Coronary artery (tissue), 2 donors: ENCODE measurements at regions not wholly inside any gene's neighbourhood (a gene's known extent, or its start where the extent isn't known, plus 50 kb on each side); places are given as distances from the start of the nearest gene placed in this dataset.

Experiments used
- DNase-seq: peaks from one replicate; pipeline ENCODE4 v3.0.0-alpha.2; 2017; ENCODE audit warnings: low spot score
- H3K27ac ChIP-seq, 2 donors: fragments of 200-600 bp; sonication (generic); one replicate each; pipeline ENCODE4 v1.5.1; 2016 to 2019
- H3K4me3 ChIP-seq: fragments of 200-600 bp; sonication (generic); 2 replicates; pipeline ENCODE4 v1.5.1; 2016; ENCODE audit warnings: mild to moderate bottlenecking, moderate library complexity
- CTCF ChIP-seq: fragments of 200-600 bp; sonication (generic); IDR thresholded peaks from one replicate; pipeline ENCODE4 v1.5.1; 2019; ENCODE audit warnings: antibody characterized with exemption

- no peak overlapping the region for H3K4me3 ChIP-seq
- TF ChIP-seq CTCF = no peak
- H3K27ac ChIP-seq = no peak overlapping the region
- peak; percentile 50 for DNase-seq
Measured at GRCh38 chr17:22484826-22485225, 792.5 kb downstream of the KCNJ18 start.

- TF ChIP-seq CTCF = no peak
- DNase-seq = peak; percentile 46
- no peak overlapping the region for H3K4me3 ChIP-seq
- no peak overlapping the region for H3K27ac ChIP-seq
Measured at GRCh38 chr17:22490399-22490798, 798.1 kb downstream of the KCNJ18 start.

- peak; percentile 60 for DNase-seq
- H3K27ac ChIP-seq = no peak overlapping the region
- no peak for TF ChIP-seq CTCF
- H3K4me3 ChIP-seq = no peak overlapping the region
Measured at GRCh38 chr17:22492331-22492730, 800.0 kb downstream of the KCNJ18 start.

- H3K4me3 ChIP-seq = no peak overlapping the region
- TF ChIP-seq CTCF = no peak
- no peak for DNase-seq
- no peak overlapping the region for H3K27ac ChIP-seq
Measured at GRCh38 chr17:22496450-22496849, 804.1 kb downstream of the KCNJ18 start.

GRCh38 chr17:22503322-22503899 lies 811.1 kb downstream of the KCNJ18 start:
- no peak overlapping the region for H3K27ac ChIP-seq
- no peak for TF ChIP-seq CTCF
- peak; percentile 55 for DNase-seq

GRCh38 chr17:22505660-22506059 lies 813.3 kb downstream of the KCNJ18 start:
- Histone ChIP-seq H3K4me3 (no peak overlapping the region), H3K27ac (no peak overlapping the region)
- DNase-seq = peak; percentile 33
- no peak for TF ChIP-seq CTCF

More at GRCh38 chr17:22503322-22503899, 811.1 kb downstream of the KCNJ18 start:
- no peak overlapping the region for H3K4me3 ChIP-seq

GRCh38 chr17:22506231-22506630 lies 813.9 kb downstream of the KCNJ18 start:
- Histone ChIP-seq H3K4me3 (no peak overlapping the region), H3K27ac (no peak overlapping the region)
- no peak for TF ChIP-seq CTCF
- no peak for DNase-seq
